ENCODE measurements at regions not wholly inside any gene's neighbourhood (a gene's known extent, or its start where the extent isn't known, plus 50 kb on each side); places are given as distances from the start of the nearest gene placed in this dataset.

- TF ChIP-seq BACH2 (CRISPR knock-in tag; IDR thresholded peaks at IDR 0.05; ENCODE audit: borderline replicate concordance), result no peak
- TF ChIP-seq RARB (CRISPR knock-in tag; IDR thresholded peaks at IDR 0.05), result no peak
- TF ChIP-seq ZNF70 (CRISPR knock-in tag; IDR thresholded peaks at IDR 0.05), result no peak
- no peak for TF ChIP-seq ZC3H10 (CRISPR knock-in tag; IDR thresholded peaks at IDR 0.05)
- no peak for TF ChIP-seq ISL1 (CRISPR knock-in tag; IDR thresholded peaks at IDR 0.05)
- no peak for TF ChIP-seq SNAI2 (CRISPR knock-in tag; IDR thresholded peaks at IDR 0.05)
- TF ChIP-seq, protein P1, sequence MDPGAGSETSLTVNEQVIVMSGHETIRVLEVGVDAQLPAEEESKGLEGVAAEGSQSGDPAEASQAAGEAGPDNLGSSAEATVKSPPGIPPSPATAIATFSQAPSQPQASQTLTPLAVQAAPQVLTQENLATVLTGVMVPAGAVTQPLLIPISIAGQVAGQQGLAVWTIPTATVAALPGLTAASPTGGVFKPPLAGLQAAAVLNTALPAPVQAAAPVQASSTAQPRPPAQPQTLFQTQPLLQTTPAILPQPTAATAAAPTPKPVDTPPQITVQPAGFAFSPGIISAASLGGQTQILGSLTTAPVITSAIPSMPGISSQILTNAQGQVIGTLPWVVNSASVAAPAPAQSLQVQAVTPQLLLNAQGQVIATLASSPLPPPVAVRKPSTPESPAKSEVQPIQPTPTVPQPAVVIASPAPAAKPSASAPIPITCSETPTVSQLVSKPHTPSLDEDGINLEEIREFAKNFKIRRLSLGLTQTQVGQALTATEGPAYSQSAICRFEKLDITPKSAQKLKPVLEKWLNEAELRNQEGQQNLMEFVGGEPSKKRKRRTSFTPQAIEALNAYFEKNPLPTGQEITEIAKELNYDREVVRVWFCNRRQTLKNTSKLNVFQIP (CRISPR knock-in tag; IDR thresholded peaks at IDR 0.05; ENCODE audit: borderline replicate concordance, low read depth), result no peak
- TF ChIP-seq ARNTL (CRISPR knock-in tag; IDR thresholded peaks at IDR 0.05; ENCODE audit: borderline replicate concordance, low read depth), result no peak
- TF ChIP-seq ZNF565 (CRISPR knock-in tag; conservative IDR thresholded peaks at IDR 0.05; ENCODE audit: low read depth), result no peak
- no peak for TF ChIP-seq ZFP3 (CRISPR knock-in tag; IDR thresholded peaks at IDR 0.05)
- TF ChIP-seq ESRRG (CRISPR knock-in tag; IDR thresholded peaks at IDR 0.05), result no peak
Observed at GRCh38 chr5:136808756-136809155, 443.4 kb upstream of the TRPC7 start.

All from SK-N-SH treated with all-trans-retinoic acid at 6 μM for 48 hours (cell line).